VCaP (cell line): ENCODE measurements at regions not wholly inside any gene's neighbourhood (a gene's known extent, or its start where the extent isn't known, plus 50 kb on each side); places are given as distances from the start of the nearest gene placed in this dataset.
A peak's percentile ranks its signal among the peaks of the same experiment; 100 is the strongest.

Experiments
- H3K27ac ChIP-seq: fragments of 450-650 bp; 2 replicates; pipeline ENCODE4 v1.5.1; 2017
- TF ChIP-seq, protein P1 (sequence below): fragments of 450-650 bp; conservative IDR thresholded peaks from 2 replicates; pipeline ENCODE4 v1.5.1; 2017; ENCODE audit warnings: mild to moderate bottlenecking, moderate library complexity

DNA sequence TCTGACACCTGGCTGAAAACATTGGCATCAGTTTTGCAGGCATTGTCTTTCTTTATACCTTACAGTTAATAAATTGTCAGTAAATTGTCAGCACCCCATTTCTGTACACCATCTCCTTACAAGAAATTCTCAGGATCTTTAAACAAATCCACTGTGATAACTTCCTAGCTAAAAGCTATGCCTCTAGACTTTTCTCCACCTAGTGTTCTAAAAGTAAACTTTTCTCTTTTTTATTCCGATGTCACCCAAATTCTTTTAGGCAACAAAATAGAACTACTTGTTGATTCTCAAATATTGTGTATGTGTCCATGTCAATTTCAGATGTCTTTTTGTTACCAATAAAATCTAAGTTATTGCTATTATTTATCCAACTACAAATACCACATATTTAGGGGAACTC is 617.4 kb upstream of the NRXN1 start:
- TF ChIP-seq, protein P1, sequence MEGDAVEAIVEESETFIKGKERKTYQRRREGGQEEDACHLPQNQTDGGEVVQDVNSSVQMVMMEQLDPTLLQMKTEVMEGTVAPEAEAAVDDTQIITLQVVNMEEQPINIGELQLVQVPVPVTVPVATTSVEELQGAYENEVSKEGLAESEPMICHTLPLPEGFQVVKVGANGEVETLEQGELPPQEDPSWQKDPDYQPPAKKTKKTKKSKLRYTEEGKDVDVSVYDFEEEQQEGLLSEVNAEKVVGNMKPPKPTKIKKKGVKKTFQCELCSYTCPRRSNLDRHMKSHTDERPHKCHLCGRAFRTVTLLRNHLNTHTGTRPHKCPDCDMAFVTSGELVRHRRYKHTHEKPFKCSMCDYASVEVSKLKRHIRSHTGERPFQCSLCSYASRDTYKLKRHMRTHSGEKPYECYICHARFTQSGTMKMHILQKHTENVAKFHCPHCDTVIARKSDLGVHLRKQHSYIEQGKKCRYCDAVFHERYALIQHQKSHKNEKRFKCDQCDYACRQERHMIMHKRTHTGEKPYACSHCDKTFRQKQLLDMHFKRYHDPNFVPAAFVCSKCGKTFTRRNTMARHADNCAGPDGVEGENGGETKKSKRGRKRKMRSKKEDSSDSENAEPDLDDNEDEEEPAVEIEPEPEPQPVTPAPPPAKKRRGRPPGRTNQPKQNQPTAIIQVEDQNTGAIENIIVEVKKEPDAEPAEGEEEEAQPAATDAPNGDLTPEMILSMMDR = peak; percentile 59
- no peak overlapping the region for H3K27ac ChIP-seq

DNA sequence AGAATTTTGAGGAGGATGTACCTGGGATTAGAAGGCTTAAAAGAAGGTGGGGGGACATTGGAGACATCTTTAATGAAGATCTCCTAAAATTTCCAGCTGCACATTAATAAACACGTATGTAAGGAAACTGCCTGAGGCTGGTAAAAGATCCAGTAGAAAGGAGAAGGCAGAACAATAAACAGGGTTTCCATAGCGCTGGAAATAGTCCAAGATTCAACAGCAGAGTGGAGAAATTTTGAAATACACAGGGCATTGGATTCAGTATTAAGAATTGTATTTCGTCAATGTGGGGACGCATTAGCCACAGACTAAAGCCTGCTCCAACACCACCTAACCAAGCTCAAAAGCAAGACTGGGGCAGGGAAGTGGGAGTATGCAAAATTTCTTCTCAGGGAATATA is 606.9 kb upstream of the NRXN1 start:
- TF ChIP-seq, protein P1 = no peak
- no peak overlapping the region for H3K27ac ChIP-seq

DNA sequence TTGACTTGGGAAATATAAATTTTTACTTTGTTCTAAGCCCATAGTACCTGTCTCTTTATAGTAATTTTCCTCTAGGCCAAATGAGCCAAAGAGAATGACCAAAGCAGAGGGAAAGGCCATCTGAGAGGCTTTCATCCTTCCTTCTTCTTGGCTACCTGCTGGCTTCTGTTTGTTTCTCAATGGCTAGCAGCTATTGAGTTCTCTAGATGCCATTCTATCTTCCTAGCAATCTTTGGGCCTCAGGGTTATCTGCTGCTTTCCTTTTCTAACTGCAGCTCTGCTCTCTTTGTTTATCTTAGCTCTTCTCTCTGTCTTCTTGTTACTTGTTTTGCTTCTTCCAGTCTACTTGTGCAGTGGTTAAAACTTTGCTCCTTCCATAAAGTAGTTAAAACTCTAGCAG is 601.1 kb upstream of the NRXN1 start:
- H3K27ac ChIP-seq = no peak overlapping the region
- TF ChIP-seq, protein P1 = no peak

DNA sequence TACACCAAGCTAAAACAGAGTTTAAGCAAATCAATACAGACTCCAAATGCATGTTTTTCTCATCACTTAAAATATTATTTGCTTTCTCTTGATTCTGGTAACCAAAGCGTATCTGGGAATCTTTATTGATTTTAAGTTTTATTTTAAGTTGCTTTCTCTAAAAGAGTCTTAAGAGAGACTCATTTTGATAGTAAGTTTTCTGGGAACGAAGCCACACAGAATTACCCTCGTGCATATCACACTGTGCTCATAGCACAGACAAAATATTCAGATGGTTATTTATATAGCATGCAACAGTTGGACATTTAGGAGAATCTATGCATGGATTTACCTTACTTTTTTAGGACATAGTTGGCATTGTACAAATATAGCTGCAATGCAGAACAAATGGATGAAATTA is 597.5 kb upstream of the NRXN1 start:
- TF ChIP-seq, protein P1 = no peak

GRCh38 chr2:51628917-51629316 is 597.0 kb upstream of the NRXN1 start:
- TF ChIP-seq, protein P1 = no peak
- no peak overlapping the region for H3K27ac ChIP-seq

More for the DNA sequence above, 597.5 kb upstream of the NRXN1 start:
- H3K27ac ChIP-seq = no peak overlapping the region

DNA sequence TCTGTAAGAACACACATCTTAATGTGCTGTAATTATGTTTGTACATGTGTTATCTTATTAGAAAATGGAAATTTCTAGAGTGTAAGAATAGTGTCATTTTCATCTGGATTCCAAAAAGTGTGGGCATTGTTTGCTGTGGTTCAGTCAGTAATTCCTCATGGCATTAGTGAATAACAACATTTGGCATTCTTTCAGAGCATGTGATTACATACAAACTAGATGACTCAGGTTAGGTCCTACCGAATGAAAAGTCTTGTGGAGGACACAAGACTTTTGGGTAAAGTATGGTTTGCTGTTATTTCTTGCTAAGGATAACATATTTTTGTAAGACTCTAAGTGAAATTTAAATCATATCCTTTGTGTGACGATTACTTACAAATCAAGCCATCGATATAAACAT is 593.1 kb upstream of the NRXN1 start:
- TF ChIP-seq, protein P1 = no peak
- no peak overlapping the region for H3K27ac ChIP-seq

DNA sequence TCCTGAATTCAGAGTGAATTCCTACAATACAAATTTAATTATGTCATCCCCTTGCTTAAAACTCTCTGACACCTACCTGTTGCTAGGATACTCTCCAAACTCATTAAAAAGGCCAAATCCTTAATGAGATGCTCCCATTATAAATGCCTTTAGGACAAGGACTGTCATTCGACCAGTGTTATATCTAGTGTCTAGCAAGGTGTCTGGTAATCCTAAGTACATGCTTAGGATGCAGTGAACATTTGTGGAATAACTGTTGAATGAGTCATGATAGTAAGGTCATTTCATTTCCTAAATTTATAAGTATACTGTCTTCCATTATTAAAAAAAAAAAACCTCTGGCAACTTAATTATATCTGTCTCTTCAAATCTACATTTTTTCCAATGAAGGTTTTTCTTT is 588.9 kb upstream of the NRXN1 start:
- TF ChIP-seq, protein P1 = no peak
- H3K27ac ChIP-seq = no peak overlapping the region

GRCh38 chr2:51619961-51620360 is 588.0 kb upstream of the NRXN1 start:
- TF ChIP-seq, protein P1 = no peak
- H3K27ac ChIP-seq = no peak overlapping the region
